Activated CD8-positive, alpha-beta memory T cell treated with anti-CD3 and anti-CD28 coated beads for 1 hour (primary cell): ENCODE measurements at regions not wholly inside any gene's neighbourhood (a gene's known extent, or its start where the extent isn't known, plus 50 kb on each side); places are given as distances from the start of the nearest gene placed in this dataset.
"Not testable (repeated sequence)": the region's sequence is repeated elsewhere in the genome, so short reads cannot be mapped to it uniquely, and the experiment has no call there.

Source experiments
- DNase-seq, 2 donors: peaks; one replicate each; pipeline ENCODE4 v3.0.0-alpha.2; 2020; ENCODE audit warnings: low read depth in 1 of 2; ENCODE audit errors: extremely low read depth in 1 of 2

DNA sequence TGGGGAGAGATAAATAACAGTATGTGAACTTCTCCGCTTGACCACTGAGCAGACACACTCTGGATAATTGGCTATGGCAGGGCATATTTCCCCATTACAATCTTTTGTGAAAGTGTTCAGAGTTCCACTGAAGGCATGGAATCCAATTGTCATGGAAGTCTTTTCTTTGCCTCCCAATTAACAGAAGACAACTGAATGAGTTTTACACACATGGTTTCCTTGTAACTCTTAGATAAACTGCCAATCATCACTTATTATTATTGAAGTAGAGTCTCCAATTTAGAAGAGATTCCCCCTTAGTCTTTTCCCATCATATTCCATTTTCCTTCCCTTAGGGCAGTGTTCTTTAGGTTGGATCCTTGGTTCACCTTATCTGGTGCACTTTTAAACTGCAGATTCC, 308.3 kb downstream of the NR2F2 start:
- no peak for DNase-seq

DNA sequence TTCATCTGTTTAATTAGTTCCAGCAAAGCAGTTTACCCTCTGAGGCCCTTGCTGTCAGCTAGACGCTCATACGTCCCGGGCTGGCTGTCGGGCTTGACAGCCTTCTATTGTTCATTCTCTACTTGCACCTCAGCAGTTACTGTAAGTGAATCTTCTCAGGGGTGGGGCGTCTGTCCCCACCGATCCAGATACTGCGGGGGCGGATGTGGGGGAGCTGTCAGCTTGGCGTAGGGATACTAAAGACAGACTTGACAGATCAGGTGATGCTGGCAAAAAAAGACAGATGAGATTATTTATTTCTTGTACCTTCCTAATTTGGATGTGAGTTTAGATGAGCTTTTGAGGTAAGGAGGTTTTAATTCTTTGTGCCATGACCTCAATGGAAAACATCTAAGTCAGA, 315.3 kb downstream of the NR2F2 start:
- DNase-seq: no peak

DNA sequence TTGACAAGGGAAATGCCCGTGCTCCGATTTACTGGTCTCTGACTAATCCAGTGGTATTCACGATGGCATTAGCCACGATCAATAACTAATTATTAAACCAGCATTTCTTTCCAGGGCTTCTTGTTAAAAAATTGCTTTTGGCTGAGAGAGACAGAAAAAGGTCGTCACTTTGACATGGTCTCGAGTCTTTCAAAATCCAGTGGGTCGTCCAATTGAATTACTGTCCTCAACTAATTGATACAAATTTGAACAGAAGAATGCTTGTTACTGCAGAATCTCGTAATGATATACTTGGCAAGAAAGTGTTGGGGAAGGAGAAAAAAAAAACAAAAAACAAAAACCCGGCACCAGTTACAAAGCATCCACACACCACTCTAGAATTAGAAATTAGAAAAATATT, 318.4 kb downstream of the NR2F2 start:
- no peak for DNase-seq

DNA sequence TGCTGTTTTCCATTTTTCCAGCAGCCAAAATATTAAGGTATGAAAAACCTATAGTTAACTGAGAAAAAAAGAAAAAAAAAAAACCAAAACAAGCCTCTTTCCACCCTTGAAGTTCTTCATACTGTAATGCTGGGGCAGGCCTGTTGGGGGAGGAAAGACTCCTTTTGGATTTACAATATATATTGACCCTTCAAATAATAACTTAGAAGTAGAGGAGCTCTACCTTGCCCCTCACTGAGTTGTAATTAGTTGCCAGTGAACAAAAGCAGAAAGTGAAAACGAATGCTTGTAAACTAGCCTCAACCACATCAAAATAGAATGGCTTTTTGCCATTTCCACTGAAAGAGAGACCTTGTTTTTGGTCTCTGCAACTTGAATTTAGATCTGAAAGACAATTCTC, 326.6 kb downstream of the NR2F2 start:
- DNase-seq: no peak

DNA sequence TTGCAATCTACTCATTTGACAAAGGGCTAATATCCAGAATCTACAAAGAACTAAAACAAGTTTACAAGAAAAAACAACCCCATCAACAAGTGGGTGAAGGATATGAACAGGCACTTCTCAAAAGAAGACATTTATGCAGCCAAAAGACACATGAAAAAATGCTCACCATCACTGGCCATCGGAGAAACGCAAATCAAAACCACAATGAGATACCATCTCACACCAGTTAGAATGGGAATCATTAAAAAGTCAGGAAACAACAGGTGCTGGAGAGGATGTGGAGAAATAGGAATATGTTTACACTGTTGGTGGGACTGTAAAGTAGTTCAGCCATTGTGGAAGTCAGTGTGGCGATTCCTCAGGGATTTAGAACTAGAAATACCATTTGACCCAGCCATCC, 336.5 kb downstream of the NR2F2 start:
- not testable (repeated sequence) for DNase-seq

DNA sequence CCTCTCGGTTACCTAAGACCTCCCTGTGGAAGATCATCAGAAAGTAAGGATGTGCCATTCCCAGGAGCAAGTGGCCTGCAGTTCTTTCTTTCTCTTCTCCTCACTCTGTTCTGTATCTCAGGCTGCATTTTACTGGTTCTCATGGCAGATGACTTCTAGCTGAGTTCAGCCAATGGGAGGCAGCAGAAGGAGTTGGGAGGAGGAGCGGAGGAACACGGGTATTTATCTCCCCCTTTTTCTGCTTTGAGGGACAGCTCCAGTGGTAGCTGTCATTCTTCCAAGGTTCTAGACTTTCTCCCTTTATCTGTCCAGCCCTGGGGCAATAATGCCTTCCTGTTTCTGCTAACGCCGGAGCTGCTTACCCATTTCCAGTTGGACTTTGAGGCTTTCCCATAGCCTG, 339.9 kb downstream of the NR2F2 start:
- DNase-seq: no peak

DNA sequence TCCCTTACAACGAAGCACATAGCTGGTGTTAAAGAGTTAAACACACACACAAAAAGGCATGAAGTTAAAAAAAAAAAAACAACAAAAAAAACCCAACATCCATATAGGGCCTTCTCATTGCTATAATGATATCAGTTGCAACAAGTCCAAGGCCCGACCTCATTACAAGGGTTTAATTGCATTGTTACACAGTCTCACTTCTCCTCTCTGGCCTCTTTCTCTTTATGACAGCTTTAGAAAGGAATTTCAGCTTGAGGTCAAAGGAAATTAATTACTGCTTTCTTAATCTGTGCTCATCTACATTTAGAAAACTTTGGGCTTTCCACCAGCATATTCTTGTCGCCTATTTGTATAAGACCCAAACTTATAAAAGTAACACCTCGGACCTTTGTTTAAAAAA, 342.1 kb downstream of the NR2F2 start:
- no peak for DNase-seq

DNA sequence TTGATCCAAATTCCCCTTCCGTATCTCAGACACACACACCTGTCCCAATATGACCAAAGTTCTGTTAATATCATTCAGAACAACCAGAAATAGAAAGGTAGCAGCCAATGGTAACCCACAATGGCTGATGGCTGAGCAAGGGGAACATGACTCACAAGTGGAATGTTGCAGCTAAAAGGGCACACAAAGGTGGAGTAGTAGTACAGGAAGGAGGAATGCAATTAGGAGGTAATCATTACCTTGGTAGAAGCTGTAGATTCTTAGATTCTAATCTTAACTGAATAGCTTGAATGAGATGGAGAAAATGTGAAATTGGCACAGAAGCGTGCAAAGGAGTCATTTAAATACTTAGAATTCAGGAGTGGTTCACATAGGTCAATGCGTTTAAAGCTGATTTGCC, 347.9 kb downstream of the NR2F2 start:
- no peak for DNase-seq

DNA sequence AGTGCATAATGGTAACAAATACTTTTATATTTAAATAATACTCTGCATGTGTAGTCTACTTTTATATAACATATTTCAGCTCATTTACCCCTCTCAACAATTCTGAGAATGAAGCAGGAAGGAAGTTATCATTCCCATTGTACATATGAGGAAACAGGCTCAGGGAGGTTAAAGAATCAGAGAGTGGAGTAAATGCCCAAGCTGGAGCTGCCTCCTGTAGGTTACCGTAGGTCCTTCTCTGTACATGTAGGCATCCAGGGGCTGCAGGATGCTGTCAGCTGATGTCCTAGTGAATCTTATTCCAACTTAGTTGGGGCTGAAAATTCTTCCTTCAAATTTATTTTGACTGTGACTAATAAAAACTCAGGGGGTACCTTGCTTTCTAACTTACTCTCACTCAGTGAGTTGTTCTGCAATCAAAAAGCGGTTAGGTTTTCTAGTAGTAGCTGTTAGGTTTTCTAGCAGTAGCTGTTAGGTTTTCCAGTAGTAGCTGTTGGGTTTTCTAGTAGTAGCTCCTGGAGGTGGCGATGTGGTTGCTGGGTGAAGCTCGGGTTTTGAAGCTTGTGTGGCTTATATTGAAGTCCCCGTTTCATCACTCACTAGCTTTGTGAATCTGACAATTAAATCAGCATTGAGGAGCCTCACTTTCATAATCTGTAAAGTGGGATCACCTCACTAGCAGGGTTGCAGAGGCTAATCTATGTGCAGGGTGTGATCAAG, 357.0 kb downstream of the NR2F2 start:
- no peak for DNase-seq

DNA sequence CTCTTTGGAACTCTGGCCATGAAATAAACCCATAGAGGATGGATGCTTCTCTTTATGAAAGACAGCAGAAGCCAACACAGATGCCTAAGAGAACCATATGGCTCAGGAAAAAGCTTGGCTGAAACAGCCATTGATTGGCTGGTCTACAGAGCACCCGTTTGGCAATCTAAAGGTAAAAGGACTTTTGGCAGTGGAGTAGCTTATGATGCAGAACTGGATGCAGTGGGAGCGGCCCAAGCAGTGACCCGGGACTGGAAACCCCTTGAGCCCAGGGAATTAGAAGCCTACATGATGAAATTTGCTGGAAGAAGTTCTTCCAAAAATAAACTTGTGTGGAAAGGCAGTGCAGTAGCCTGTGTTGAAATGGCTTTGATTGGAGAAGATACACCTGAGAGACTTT, 360.2 kb downstream of the NR2F2 start:
- DNase-seq: no peak

DNA sequence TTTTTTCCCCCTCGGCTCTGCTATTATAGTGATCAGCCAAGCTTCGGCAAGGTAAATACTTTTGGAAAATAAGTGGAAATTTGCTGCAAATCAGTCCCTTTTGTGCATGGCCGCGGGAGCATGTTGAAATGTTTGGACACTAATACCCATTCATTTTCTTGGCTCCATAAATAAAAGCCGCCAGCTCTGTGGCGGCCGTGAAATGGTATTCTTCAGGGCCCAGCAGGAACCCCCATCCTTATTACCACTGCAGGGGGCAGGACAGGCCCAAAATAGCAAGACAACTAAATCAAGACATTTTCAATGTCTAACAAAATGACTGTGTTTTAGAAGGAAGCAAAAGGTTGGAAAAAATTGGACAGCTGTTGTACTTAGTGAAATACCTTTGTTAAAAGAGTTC, 362.3 kb downstream of the NR2F2 start:
- no peak for DNase-seq

DNA sequence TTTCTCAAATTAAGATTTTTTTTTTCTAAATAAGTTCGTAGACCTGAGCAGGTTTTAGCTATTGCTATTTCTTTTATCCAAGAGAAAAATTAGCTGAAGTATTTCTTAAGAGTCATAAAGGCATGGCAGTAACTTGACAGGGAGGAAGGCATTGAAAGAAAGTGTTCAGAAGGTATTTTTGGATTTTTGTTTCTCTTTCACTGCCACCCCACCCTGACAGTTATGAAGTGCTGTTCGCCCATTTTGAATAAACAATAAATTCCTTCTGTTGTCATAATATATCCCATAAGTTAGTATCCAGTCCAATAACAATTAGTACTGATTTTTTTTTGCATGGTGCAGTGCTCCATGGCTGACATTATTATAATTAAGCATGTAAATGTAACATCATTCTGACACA, 363.0 kb downstream of the NR2F2 start:
- no peak for DNase-seq

DNA sequence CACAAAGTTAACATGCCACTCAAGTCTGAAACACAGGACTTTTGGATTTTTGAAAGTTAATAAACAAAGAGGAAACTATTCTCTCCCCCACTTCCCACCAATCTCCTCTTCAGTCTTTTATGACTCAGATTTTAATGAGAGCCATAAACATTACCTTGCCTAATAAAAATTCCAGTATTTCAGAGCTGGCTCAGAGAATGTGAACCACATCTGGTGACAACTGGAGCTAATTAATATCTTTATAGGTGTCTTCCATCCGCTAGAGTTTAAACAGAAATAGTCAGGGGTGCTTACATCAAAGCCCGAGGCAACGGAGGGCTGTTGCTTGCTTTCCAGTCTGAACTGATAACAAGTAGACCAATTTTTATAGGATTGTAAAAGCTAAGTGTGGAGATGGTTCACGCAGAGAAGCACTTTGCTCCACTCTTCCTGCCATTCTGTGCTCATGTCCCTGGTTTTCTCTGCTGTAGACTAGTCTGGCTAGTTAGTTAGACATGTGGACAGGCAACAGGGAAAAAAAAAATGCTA, 363.6 kb downstream of the NR2F2 start:
- DNase-seq: no peak

DNA sequence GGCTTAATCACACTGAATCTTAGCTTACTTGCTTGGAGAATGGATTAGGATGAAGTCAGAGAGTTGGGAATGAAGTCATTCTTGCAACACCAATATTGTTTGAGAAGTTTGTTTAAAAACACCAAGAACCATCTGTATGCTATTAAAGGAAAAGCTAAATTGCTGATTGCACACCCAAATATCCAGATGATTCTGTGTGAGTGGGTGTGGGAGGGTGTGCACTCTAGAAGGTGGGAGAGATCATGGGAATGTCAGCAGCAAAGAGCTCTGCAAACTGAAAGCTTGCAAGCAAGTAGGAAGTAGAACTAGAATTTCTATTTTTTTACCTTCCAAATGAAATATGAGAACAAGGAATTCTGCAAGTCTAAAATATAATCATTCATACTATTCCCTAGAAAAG, 364.9 kb downstream of the NR2F2 start:
- DNase-seq: no peak

DNA sequence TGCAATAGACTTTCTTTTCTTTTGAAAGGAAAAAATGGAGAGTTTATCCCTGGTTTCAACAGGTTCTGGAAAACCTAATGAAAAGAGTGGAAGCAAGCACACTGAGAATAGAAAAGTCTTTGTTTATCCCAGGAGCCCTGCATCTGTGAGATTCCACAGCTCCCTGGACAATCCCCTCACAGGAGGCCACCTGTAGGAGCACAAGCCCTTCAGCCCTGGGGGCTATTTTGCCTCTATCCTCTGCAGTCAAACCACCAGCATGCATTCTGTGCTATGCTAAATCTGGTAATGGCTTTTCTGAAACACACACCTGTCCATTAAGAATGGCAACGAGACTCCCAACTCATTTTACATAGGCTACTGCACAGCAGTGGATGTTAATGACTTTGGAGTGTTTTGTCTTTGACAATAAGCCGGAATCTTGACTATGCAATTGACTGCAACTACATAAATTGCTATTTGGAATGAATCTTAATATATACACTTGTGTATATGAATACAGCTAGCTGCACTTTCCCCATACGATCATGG, 369.4 kb downstream of the NR2F2 start:
- no peak for DNase-seq

DNA sequence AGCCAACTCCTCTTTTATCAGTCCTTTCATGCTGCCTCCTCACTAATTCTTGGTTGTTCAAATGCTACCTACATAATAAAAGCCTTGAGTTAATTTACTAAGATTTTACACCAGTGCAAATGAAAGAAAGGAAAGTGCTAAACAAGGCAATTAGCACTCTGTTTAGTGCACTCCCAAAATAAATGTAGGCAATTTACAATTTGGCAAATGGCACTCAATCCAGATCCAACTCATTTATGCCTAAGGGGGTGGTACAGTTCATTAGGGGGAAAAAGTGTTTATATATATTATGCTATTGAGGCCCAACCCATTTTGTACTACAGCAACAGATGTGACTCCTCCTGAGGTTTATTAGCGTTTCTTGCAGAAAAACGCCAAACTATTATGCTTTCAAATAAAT, 370.1 kb downstream of the NR2F2 start:
- no peak for DNase-seq

DNA sequence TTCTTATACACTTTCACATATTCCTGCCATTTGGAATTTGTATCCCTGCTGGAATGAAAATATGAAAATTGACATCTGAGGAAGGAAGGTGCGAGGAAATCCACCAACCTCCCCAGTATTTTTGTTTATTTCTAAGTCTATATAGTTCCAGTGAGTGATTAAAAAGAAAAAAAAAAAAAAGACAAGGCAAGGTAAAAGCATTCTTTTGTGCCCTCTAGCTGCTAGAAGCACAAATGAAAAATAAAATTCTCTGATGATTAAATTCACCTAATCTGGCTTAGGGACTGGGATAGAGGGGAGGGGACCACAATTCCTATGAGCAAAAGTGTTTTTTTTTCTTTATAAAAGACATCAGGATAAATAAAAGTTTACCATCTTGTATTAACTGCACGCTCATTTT, 370.9 kb downstream of the NR2F2 start:
- DNase-seq: no peak

DNA sequence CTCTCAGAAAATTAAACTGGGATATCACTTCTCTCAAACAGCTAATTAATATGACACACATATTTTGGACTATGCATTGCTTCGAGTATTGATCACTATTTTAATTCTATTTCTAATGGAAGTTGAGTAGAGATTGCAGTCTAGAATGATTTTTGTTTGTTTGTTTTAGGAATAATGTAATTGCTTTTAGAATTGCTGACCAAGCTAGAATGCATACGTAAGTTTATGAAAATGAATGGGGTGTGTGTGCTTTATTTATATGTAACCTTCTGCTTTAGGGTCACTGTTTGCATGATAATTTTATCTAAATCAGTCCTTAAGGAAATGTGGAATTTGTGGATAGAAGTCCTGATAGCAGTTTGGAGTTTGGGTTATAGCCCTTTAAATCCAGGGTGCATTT, 371.4 kb downstream of the NR2F2 start:
- DNase-seq: no peak

DNA sequence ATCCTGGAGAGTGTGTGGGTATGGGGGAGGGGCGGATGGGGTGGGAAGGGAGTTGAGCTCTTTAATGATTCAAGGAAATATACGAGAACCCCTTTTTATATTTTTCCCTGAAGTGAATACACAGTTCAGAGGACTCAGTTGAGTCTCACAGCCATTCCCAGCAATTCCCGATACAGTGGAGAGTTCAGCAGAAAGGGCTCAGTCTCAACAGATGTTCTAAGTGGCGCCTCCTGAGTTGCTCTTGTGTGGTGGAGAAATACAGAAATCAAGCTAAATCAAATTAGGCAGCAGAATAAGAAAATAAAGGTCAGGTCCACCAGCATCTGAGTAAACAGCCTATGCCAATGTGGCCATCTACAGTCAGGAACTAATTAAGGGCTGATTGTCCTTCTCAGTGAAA, 372.1 kb downstream of the NR2F2 start:
- no peak for DNase-seq

DNA sequence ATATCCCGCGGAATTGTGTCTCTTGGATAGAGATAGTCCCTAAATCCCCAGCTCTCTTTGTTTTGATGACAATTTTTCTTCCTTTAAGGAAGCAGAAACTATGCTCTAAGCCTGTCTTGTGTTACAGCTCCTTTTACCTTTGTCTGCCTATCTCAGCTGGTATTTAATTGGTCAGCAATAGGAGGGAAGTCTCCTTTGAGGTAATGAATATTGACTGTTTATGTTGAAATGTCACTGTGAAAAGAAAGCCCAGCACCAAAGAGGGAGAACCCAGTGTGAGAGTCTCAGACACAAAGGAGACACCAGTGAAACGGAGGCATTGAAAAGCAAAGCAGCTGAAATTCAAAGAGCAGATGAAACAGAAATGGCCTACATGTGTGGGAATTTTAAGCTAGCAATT, 372.6 kb downstream of the NR2F2 start:
- DNase-seq: no peak

DNA sequence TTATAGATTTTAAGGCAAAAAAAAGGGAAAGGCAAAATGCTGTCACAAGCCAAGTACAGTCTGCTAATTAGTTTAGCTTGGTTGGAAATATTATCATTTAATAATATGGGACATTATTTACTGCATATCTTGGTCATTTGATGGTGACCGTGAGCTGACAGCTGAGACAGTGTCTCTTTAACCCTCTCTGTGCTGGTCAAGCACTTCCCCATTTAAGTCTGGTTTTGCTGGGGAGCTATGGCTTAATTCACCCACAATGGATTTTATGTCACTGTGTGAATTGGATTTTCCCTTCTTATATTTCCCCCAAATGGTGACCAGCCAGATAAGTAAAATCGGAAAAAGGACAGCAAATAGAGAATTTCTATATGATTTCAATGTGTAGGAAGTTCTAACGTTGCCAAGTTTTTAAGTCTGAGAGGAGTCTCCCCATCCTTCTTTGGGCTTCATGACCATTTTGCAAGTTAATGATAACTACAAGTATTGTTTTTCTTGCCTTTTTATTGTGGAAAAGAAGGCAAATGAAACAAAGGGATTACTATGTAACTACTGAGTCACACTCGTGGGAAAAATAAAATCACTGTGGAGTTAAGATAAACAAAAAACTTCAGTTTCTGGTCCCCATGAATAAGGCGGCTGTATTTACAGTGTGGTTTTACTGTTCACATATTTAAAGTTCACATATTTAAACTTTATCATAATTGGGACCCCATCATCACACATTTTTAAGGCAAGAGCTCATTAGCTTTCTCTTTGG, 373.5 kb downstream of the NR2F2 start:
- DNase-seq: no peak

DNA sequence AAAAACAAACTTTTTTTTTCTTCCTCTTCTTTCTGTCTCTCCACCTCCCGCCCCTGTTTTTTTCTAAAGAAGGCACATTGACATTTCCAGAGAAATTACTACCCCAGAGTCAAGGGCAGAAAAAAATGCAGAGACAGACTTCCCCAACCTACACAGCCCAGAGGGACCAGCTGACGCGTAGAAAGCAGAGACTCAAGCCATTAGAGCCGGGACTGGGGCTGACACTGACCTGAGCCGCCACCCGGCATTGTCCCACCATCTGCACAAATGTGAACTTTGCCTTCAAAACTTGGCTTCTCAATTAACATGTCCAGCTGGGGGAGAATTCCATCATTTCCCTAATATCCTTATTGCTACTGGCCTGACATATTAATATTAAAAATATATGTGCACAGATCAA, 385.6 kb downstream of the NR2F2 start:
- DNase-seq: no peak
